HG03103 (cell line): ENCODE measurements at regions not wholly inside any gene's neighbourhood (a gene's known extent, or its start where the extent isn't known, plus 50 kb on each side); places are given as distances from the start of the nearest gene placed in this dataset.
"Not testable (repeated sequence)": the region's sequence is repeated elsewhere in the genome, so short reads cannot be mapped to it uniquely, and the experiment has no call there.

Experiments used
- ATAC-seq: cut with Tn5 transposase; IDR thresholded peaks from one replicate; pipeline ENCODE4 v1.9.1; 2021; ENCODE audit warnings: low read depth; ENCODE audit not compliant: unreplicated experiment

DNA sequence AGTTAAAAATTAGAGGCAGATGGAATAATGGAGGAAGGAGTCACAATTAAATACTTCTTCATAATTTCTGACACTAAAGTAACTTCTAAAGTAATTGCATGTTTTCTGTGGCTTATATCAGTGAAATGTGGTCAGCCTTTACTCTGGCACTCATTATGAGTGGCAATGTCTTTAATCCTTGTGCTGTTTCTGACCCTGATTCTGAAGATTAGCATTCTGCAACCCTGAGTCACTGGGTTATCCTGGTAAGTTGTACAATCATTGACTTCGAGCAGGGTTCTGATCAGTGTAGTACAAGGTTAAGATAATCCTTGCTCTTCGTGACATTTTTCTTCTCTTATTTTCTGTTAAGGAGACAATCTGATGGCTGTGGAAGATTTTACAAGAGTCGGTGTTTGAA lies 379.4 kb upstream of the RORB start:
- ATAC-seq = no peak

DNA sequence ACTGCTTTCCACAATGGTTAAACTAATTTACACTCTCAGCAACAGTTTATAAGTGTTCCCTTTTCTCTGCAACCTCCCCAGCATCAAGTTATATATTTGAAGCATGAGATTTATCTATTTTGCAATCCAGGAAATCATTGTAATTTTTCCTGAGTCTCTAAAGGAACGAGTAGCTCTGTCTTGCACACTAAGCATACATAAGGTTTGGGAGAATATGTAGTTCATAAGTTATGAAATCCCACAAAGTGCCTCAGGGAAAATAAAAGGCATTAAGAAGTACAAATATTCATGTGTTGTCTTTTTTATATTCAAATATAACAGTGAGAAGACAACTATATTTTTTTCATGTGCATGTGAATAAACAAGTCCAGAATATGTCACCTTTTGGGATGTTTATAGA lies 377.1 kb upstream of the RORB start:
- ATAC-seq = no peak

DNA sequence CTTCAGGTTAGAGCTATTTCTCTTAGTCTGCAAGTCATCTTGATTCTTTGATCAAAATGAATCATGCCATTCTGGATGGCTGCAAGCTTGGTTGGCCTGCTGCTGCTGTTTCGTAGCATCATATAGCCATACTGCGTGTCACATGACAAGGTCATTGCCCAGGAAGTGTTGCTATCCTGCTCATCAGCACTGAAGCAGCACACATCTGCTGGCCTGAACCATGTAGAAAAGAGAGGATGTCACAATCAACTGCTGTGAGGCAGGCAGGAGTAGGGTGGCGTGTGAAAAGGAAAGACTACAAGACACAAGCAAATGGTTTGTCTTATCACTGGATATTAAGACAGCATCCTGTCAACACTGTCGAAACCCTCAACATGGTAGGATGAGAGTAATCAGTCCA lies 376.7 kb upstream of the RORB start:
- ATAC-seq = no peak

DNA sequence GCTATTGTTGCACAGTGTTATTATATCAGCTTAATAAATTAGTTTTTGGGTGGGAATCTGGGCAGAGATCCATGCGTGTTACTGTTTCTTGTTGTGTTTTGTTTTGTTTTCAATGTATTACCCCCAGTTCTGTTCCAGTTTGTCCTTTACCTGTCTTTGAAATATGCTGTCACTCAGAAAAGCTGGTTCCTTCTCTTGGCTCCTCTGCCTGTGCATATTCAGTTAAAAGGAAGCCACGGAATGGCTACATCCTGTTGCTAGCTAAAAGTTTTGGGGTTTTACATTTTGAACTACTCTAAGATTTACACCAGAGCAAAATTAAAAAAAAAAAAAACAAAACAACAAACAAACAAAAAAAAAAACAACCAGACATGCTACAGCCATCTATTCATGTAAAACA lies 374.9 kb upstream of the RORB start:
- no peak for ATAC-seq

DNA sequence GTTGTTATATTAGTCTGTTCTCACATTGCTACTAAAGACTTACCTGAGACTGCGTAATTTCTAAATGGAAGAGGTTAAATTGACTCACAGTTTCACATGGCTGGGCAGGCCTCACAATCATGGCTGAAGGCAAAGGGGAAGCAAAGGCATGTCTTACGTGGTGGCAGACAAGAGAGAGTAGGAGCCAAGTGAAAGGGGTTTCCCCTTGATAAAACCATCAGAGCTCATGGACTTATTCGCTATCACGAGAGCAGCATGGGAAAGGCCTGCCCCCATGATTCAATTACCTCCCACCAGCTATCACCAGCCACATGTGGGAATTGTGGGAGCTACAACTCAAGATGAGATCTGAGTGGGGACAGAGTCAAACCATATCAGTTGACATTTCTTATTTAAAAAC lies 374.5 kb upstream of the RORB start:
- no peak for ATAC-seq

DNA sequence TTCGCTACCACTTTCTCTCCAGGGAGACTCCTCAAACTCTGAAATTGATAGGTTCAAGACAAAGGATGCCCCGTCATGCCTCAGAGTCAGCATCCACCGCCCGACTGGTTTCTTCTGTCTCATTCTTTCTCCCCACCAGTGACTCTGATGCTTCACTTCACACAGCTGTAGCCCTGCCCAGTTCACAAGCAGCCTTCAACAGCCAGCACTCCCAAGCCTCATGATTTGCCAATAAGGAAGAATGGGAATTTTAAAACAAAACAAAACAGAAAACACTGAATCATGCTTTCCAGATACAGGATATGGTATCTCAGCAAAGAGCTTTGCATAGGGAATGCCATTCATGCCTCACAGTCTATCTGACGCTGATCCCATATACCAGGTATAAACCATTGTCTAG lies 371.2 kb upstream of the RORB start:
- no peak for ATAC-seq

DNA sequence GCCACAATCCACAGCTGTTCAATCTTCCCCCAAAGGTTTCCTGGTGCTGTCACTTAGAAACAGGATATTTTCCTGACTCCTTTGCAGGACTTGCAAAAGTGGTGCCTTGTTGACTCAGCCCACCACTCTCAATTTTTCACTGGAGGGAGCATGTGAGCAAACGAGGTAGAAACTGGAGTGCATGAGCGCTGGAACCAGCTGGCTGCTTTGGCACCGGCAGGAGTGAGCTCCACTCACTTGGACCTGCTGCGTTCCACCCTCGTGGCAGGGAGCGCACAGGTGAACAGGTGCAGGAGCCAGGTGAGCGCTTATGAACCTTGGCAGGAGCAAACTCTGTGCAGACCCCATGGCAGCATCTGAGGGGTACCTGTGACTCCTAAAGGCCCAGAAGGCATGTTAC lies 364.1 kb upstream of the RORB start:
- ATAC-seq = no peak

DNA sequence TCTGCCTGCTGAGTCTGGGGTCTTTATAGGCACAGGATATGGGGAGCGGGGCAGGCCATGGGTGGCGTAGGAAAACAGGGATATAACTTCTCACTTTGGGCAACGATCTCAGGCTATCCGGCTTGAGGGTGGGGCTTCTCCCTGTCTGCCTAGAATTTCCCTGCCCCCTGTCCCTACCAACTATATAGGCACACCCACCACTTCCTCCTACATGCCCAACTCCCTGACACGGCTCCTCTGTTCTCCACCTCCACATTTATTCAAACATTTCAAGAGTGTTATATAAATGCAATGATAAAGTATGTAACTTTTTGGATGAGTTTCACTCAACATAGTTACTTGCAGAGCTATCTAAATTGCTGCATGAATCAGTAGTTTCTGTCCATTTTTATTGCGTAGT lies 363.2 kb upstream of the RORB start:
- ATAC-seq = no peak

DNA sequence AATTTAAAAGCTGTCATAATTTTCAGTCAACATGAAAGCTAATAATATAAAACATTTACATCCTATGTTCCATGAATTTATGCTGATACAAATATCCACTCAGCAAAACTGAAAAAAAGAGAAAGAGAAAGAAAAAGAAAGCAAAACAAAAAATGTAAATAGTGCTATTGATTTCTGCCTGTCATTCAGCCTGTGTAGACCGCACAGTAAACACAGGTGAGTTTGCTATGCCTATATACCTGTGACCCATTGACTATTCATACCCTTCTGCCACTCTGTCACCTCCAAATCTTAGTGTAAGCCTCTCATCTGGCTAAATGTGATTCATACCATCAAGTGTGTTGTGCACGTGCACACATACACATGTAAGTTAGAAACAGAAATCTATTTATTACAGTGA lies 359.0 kb upstream of the RORB start:
- ATAC-seq = no peak

DNA sequence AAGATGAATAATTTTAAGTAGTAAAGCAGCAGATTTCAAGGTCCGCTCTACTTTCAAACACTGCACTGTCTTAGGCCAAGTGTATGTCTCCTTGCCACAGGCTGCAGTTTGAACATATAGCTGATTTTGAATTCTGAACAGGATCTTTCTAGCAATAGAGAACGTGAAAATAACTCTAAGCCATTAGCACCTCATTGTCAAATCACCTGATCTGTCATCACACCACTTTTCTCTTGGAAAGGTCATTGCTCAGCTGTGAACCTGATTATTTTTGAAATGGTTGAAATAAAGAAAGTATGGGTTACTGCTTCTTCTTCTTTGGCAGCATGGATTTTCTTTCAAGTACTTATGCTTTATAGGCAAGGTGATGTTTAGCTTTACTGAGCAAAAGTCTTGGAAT lies 357.0 kb upstream of the RORB start:
- no peak for ATAC-seq

DNA sequence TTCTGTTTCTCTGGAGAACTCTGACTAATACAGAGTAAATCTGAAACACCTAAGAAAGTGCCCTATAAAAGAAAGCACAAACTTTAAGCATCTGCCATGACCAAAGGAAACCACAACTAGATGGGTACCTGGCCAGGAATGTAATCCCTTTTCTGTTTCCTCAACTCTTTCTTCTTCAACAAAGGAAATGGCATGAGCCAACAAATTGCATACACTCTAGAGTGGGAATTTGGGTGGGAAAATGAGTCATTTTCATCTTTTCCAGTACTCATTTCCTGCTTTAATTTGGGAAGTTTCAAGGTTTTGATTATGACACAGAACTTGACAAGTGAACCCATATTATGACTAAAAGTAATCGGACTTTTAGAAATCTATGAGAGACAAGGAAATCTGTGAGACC lies 349.2 kb upstream of the RORB start:
- no peak for ATAC-seq

DNA sequence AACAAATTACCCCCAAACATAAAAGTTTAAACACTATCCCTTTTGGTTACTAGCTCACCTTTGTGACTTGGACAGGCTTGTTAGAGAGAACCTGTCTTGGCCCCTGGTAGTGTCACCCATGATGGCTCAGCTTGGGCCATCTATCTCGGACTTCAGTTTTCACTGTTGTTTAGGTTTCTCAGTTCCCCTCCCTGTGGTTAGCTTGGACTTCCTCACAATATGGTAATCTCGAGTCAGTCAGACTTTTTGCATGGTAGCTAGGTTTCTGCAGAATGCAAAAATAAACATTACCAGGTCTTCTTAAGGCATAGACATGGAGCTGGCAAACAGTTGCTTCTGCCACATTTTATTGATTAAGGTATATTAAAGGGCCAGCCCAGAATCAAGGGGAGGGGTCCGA lies 324.3 kb upstream of the RORB start:
- ATAC-seq = peak; percentile 100

DNA sequence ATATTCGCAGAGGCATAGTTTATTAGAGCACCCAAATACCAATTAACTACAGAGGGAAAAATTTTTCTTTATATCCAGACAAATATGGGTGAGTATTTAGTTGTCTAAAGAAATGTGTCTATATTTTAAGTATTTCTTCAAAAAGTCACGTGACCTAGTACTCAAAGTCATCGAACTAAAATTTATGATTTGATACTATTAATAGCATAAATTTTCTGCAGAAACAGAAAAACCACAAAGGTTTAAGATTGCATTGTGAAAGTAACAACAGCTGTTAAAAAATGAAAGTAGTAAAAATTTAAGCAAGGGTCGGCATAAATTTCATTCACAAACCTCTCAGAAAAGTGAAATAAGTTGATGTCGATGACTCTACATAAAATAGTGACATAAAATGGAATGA lies 323.9 kb upstream of the RORB start:
- ATAC-seq = peak; percentile 22

DNA sequence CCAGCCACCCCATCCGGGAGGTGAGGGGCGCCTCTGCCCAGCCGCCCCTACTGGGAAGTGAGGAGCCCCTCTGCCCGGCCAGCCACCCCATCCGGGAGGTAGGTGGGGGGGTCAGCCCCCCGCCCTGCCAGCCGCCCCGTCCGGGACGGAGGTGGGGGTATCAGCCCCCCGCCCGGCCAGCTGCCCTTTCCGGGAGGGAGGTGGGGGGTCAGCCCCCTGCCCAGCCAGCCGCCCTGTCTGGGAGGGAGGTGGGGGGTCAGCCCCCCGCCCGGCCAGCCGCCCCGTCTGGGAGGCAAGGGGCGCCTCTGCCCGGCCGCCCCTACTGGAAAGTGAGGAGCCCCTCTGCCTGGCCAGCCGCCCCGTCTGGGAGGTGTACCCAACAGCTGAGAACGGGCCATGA lies 299.4 kb upstream of the RORB start:
- not testable (repeated sequence) for ATAC-seq

DNA sequence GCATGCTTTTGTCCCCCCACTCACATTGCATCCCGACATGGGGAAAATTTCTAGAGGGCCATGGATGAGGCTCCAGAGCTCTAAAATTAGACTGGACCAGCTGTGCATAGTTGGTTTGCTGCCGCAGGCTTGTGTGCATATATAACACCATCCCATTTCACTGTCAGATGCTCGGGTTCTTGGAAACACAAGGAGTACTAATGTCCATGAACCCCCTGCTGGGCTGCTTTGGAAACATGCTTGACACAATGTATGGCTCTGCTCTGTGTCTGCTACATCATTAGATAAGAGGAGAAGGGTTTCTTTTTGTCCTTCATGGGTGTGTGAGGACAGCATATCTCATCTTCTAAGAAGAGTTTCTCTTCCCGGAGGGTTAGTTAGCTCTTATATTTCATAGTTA lies 292.1 kb upstream of the RORB start:
- no peak for ATAC-seq

DNA sequence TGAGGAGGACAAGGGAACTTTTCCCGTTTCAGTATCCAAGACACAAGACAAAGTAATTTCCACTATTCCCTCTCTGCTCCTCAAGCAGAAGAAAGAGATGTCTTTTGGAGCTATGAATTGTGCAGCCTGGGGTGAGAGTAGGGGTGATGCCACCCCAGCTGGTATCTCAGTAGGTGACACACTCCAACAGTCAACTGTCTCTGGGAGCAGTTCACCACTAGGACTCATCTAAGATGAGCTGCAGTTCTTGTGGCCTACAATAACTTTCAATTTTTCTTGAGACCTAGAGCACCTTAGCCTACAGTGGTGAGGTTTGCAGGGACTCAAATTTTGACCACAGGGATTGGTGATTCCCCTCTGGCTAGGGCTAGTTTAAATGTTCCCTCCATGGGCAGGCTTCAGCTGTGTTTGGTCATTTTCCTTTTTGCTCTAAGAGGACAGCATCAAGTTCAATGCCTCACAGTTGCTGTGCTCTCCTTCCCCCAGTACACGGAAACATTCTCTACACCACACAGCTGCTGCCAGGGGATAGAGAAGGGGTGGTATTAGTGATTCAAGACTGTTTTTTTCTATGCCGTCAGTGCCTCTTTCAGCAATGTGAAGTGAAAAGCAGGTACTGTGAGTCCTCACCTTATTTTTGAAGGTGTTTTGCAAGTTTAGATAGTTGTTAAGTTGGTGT lies 278.6 kb upstream of the RORB start:
- no peak for ATAC-seq

DNA sequence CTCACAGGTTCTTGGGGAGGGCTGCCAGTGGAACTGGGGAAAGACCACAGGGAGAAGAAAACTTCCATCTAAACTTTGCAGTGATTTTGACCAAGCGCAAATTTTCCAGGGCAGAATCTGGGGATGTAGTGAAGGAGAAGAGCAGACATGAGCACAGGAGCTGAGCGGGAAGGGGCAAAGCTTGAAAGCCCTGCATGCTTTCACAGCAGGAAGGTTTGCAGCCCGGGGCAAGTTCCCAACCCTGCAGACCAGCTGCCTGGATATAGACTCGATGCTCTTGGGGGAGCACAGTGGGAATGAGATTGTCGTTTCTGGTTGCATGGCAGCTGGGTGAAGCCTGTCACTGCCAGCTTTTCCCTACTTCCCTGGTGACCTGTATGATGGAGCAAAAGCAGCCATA lies 276.8 kb upstream of the RORB start:
- no peak for ATAC-seq

DNA sequence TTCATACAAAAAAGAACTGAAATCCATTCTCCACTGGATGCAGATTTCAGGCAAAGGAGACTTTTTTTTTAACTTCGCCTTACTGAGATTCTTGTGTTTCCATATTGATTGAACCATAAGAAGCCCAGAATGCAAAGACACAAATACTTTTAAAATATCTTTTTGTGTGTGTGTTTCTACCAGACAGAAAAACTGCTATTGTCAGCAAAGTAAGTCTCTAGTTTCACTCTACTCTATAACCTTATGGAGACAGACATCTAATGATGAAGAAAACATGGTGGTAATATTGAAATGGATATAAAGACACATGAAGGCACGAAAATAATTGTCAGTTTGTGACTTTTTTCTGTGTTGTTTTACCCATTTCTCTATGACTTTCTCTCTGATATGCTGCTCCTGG lies 260.3 kb upstream of the RORB start:
- ATAC-seq = no peak

DNA sequence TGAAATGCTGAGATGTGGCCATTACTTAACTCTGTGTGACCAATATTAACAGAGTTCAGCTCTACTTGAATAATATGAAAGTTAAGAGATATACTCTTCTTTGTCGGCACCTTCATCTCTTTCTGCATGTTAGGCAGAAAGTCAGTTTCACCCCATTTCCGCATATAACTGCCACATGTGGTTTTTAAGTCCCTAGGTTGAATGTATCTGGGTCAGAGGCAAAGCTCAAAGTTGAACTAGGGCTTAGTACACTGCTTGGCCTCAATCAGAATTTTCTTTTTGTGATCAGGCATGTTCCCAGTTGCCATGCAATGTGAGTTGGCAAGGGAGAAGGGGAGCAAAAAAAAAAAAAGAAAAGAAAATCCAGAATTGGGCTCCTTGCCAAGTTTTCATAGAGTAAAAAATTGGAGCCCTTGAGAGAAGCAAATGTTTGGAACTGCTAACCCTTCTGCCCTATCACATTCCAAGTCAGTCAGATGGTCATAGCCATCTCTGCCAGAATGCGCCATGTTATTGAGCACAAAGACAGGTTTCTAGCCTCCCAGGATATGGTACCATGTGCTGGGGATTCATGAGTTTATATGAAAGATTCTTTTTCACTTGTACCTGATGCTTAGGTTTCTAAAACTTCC lies 251.2 kb upstream of the RORB start:
- no peak for ATAC-seq

DNA sequence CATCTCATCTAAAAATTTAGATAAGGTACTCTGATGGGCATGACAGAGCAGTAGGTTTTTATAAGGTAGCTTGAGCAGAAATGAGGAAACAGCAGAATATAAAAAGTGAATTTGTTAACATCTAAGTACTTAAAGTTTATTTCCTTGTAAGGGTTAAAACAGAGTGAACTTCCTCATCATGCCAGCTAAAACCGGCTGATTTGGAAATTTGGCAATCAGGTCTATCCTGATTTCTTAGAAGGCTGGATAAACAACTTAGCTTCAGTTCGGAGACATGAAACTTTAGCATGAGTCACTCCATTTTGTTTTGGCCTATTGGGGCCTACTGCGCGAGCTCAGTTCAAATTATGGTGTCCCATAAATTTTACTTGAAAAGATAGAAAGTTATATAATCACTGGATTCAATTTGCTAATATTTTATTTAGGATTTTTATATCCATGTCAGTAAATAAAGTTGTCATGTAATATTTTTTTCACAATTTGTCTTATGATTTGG lies 241.6 kb upstream of the RORB start:
- no peak for ATAC-seq

DNA sequence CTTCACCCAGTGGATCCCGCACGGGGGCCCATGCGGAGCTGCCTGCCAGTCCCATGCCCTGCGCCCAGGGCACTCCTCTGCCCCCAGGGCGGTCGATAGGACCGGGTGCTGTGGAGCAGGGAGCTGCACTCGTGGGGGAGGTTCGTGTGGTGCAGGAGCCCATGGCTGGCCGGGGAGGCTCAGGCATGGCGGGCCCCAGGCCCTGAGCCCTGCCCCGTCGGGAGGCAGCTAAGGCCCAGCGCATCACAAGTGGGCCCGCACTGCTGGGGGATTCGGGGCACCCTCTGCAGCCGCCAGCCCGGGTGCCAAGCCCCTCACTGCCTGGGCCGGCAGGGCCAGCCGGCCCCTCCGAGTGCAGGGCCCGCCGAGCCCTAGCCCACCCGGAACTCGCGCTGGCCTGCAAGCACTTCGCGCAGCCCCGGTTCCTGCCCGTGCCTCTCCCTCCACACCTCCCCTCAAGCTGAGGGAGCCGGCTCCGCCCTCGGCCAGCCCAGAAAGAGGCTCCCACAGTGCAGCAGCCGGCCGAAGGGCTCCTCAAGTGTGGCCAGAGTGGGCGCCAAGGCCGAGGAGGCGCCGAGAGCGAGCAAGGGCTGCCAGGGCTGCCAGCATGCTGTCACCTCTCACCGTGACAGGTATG lies 221.1 kb upstream of the RORB start:
- no peak for ATAC-seq

DNA sequence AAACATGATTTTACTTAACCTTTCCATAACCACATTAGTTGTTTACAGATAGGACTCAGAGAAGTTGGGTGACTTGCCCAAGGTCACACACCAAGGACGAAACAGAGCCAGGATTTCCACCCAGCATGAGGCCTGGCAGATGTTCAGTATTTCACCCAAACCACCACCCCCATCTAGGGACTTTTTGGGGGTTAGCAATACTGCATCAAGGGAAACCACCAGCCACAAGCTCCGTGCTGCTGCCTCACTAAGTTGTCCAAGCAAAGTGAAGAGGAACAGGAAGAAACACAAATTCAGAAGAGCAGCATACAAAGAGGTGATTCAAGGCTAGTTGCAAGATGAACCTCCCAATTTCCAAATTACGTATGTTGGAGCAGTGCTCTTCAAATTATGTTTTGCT lies 219.6 kb upstream of the RORB start:
- peak; percentile 86 for ATAC-seq
